H9 (cell line): ENCODE measurements at regions not wholly inside any gene's neighbourhood (a gene's known extent, or its start where the extent isn't known, plus 50 kb on each side); places are given as distances from the start of the nearest gene placed in this dataset.

ENCODE experiments used
- DNase-seq: peaks from one replicate; pipeline ENCODE4 v3.0.0-alpha.2; 2017
- H2AFZ ChIP-seq: one replicate; pipeline ENCODE4 v1.6.1; 2013; ENCODE audit warnings: mild to moderate bottlenecking, low read length, control low read depth, moderate library complexity
- H2AK5ac ChIP-seq: 2 replicates; pipeline ENCODE4 v1.6.1; 2013; ENCODE audit warnings: low read length, control low read depth, mixed read lengths; ENCODE audit not compliant: insufficient read length
- H2BK120ac ChIP-seq: one replicate; pipeline ENCODE4 v1.6.1; 2013; ENCODE audit warnings: low read depth, mild to moderate bottlenecking, low read length, control low read depth, inconsistent platforms; ENCODE audit not compliant: poor library complexity, severe bottlenecking
- H2BK12ac ChIP-seq: 2 replicates; pipeline ENCODE4 v1.6.1; 2013; ENCODE audit warnings: low read length, control low read depth, mixed read lengths, low read depth; ENCODE audit not compliant: insufficient read length
- H2BK15ac ChIP-seq: 2 replicates; pipeline ENCODE4 v1.6.1; 2013; ENCODE audit warnings: low read depth, low read length, control low read depth
- H2BK20ac ChIP-seq: one replicate; pipeline ENCODE4 v1.6.1; 2013; ENCODE audit warnings: low read depth, mild to moderate bottlenecking, low read length, control low read depth, inconsistent platforms; ENCODE audit not compliant: poor library complexity, severe bottlenecking
- H2BK5ac ChIP-seq: 2 replicates; pipeline ENCODE4 v1.6.1; 2013; ENCODE audit warnings: low read length, control low read depth, mixed read lengths; ENCODE audit not compliant: insufficient read length
- H3K14ac ChIP-seq: 2 replicates; pipeline ENCODE4 v1.6.1; 2013; ENCODE audit warnings: low read length, control low read depth; ENCODE audit not compliant: insufficient read depth
- H3K18ac ChIP-seq: 2 replicates; pipeline ENCODE4 v1.6.1; 2013; ENCODE audit warnings: low read depth, mild to moderate bottlenecking, mixed read lengths, low read length, control low read depth; ENCODE audit not compliant: insufficient read length
- H3K23ac ChIP-seq: 2 replicates; pipeline ENCODE4 v1.6.1; 2013; ENCODE audit warnings: low read length, control low read depth, mixed read lengths, low read depth; ENCODE audit not compliant: insufficient read length
- H3K23me2 ChIP-seq: 2 replicates; pipeline ENCODE4 v1.6.1; 2013; ENCODE audit warnings: low read depth, mild to moderate bottlenecking, mixed read lengths, low read length, control low read depth; ENCODE audit not compliant: insufficient read length, poor library complexity, severe bottlenecking
- H3K27ac ChIP-seq: 2 replicates; pipeline ENCODE4 v1.5.1; 2013; ENCODE audit warnings: low read length, control low read depth, mixed read lengths, low read depth; ENCODE audit not compliant: insufficient read length
- H3K27me3 ChIP-seq: 2 replicates; pipeline ENCODE4 v1.6.1; 2013; ENCODE audit warnings: low read length, control low read depth, inconsistent platforms; ENCODE audit not compliant: insufficient read depth
- H3K4ac ChIP-seq: 2 replicates; pipeline ENCODE4 v1.6.1; 2013; ENCODE audit warnings: low read depth, mild to moderate bottlenecking, control low read depth, inconsistent platforms, low read length, moderate library complexity
- H3K4me1 ChIP-seq: 2 replicates; pipeline ENCODE4 v1.6.1; 2013; ENCODE audit warnings: low read length, control low read depth, inconsistent platforms; ENCODE audit not compliant: insufficient read depth
- H3K4me2 ChIP-seq: 2 replicates; pipeline ENCODE4 v1.6.1; 2013; ENCODE audit warnings: low read length, control low read depth, mixed read lengths; ENCODE audit not compliant: insufficient read length, insufficient read depth
- H3K56ac ChIP-seq: 2 replicates; pipeline ENCODE4 v1.6.1; 2013; ENCODE audit warnings: low read depth, mild to moderate bottlenecking, mixed read lengths, low read length, control low read depth; ENCODE audit not compliant: insufficient read length
- H3K79me1 ChIP-seq: 2 replicates; pipeline ENCODE4 v1.6.1; 2013; ENCODE audit warnings: low read depth, mild to moderate bottlenecking, moderate library complexity, low read length, control low read depth, inconsistent platforms; ENCODE audit not compliant: insufficient read depth, poor library complexity, severe bottlenecking
- H3K79me2 ChIP-seq: 2 replicates; pipeline ENCODE4 v1.6.1; 2013; ENCODE audit warnings: low read length, control low read depth, inconsistent platforms; ENCODE audit not compliant: insufficient read depth
- H3K9ac ChIP-seq: 2 replicates; pipeline ENCODE4 v1.6.1; 2013; ENCODE audit warnings: low read length, control low read depth, mixed read lengths; ENCODE audit not compliant: insufficient read length; ENCODE audit errors: extremely low read depth
- H3K9me3 ChIP-seq: one replicate; pipeline ENCODE4 v1.6.1; 2013; ENCODE audit warnings: low read depth, low read length, inconsistent platforms; ENCODE audit not compliant: control insufficient read depth
- H3T11ph ChIP-seq: one replicate; pipeline ENCODE4 v1.6.1; 2013; ENCODE audit warnings: mild to moderate bottlenecking, low read length, control low read depth, inconsistent platforms
- H4K20me1 ChIP-seq: one replicate; pipeline ENCODE4 v1.6.1; 2013; ENCODE audit not compliant: control insufficient read depth, insufficient read length, insufficient read depth
- H4K5ac ChIP-seq: 2 replicates; pipeline ENCODE4 v1.6.1; 2013; ENCODE audit warnings: low read depth, mild to moderate bottlenecking, mixed read lengths, low read length, control low read depth; ENCODE audit not compliant: insufficient read length
- H4K8ac ChIP-seq: replicated peaks from 2 replicates; pipeline ENCODE4 v1.6.1; 2013; ENCODE audit warnings: low read length, control low read depth, mixed read lengths, low read depth; ENCODE audit not compliant: insufficient read length
- H4K91ac ChIP-seq: 2 replicates; pipeline ENCODE4 v1.6.1; 2013; ENCODE audit warnings: low read depth, mild to moderate bottlenecking, moderate library complexity, mixed read lengths, low read length, control low read depth; ENCODE audit not compliant: insufficient read length
- H3K27ac Mint-ChIP-seq, 3 experiments: 2 replicates in 2 of 3; 3 replicates in 1 of 3; pipeline ENCODE4 v1.8.0; 2020 to 2021; ENCODE audit warnings: mixed read lengths in 3 of 3, mild to moderate bottlenecking in 1 of 3, moderate library complexity in 1 of 3
- H3K27me3 Mint-ChIP-seq: 2 replicates; pipeline ENCODE4 v1.8.0; 2021; ENCODE audit warnings: low read depth, mild to moderate bottlenecking, moderate library complexity, mixed read lengths
- H3K36me3 Mint-ChIP-seq, 3 experiments: 2 replicates in 2 of 3; 3 replicates in 1 of 3; pipeline ENCODE4 v1.8.0; 2020 to 2021; ENCODE audit warnings: low read depth in 3 of 3, mixed read lengths in 3 of 3; ENCODE audit not compliant: insufficient read depth in 1 of 3
- H3K4me1 Mint-ChIP-seq, 2 experiments: 2 replicates each; pipeline ENCODE4 v1.8.0; 2020; ENCODE audit warnings: mixed read lengths in 2 of 2
- H3K4me3 Mint-ChIP-seq, 2 experiments: 2 replicates in 1 of 2; 3 replicates in 1 of 2; pipeline ENCODE4 v1.8.0; 2020 to 2021; ENCODE audit warnings: mild to moderate bottlenecking in 2 of 2, mixed read lengths in 2 of 2, moderate library complexity in 1 of 2
- H3K9me3 Mint-ChIP-seq, 2 experiments: 2 replicates in 1 of 2; 3 replicates in 1 of 2; pipeline ENCODE4 v1.8.0; 2020; ENCODE audit warnings: mild to moderate bottlenecking in 2 of 2, mixed read lengths in 2 of 2, moderate library complexity in 1 of 2
- CTCF ChIP-seq: fragments of 200-600 bp; sonication (generic); conservative IDR thresholded peaks from 3 replicates; pipeline ENCODE4 v1.8.0; 2021; ENCODE audit warnings: antibody characterized with exemption, mild to moderate bottlenecking
- WGBS: extraction: QIAGEN DNeasy Blood & Tissue Kit; methylation state at CpG from one replicate; pipeline ENCODE4 v1.1.7; 2013; ENCODE audit warnings: missing lambda C conversion rate, low lambda C conversion rate, mixed read lengths; ENCODE audit not compliant: insufficient read length; ENCODE audit errors: extremely low coverage; 5-methylcytosine and 5-hydroxymethylcytosine counted together

- DNase-seq: no peak
- Histone ChIP-seq H3K9me3 (no peaks in the 10 kb centered on the region), H4K8ac (no peak overlapping the region), H3K18ac (no peak overlapping the region), H2BK20ac (no peak overlapping the region), H4K91ac (no peak overlapping the region), H3K4ac (no peak overlapping the region), H2AFZ (no peak overlapping the region), H3K14ac (no peak overlapping the region), H3K79me2 (no peaks in the 10 kb centered on the region), H3K79me1 (no peaks in the 10 kb centered on the region), H2BK5ac (no peak overlapping the region), H2BK120ac (no peak overlapping the region), H2AK5ac (no peak overlapping the region), H3K56ac (no peak overlapping the region), H3K4me1 (peaks cover 7% of the 10 kb centered on the region; the same call in 1 of the 2 replicates), H4K20me1 (no peaks in the 10 kb centered on the region), H3K4me2 (no peak overlapping the region), H2BK12ac (no peak overlapping the region), H3K23ac (no peak overlapping the region), H3K27ac (no peak overlapping the region), H3K23me2 (no peaks in the 10 kb centered on the region), H2BK15ac (no peak overlapping the region), H3K9ac (no peak overlapping the region), H4K5ac (no peak overlapping the region), H3T11ph (no peak overlapping the region), H3K27me3 (no peaks in the 10 kb centered on the region)
- Mint-ChIP-seq H3K4me3 (no peak overlapping the region), H3K27ac (no peak overlapping the region), H3K9me3 (peaks cover 22 to 25% of the 10 kb centered on the region in 2 experiments), H3K27me3 (no peaks in the 10 kb centered on the region), H3K36me3 (peaks cover 0 to 17% (median 7%) of the 10 kb centered on the region in 3 experiments), H3K4me1 (peaks cover 6 to 10% of the 10 kb centered on the region in 2 experiments)
- no CpG with 5 or more reads among the region's 1 CpG for WGBS
- no peak for TF ChIP-seq CTCF
Observed at GRCh38 chr2:237170020-237170419, 84.3 kb downstream of the COPS8 start.
